ENCODE measurements at regions not wholly inside any gene's neighbourhood (a gene's known extent, or its start where the extent isn't known, plus 50 kb on each side); places are given as distances from the start of the nearest gene placed in this dataset.

- TF ChIP-seq CTCF (conservative IDR thresholded peaks at IDR 0.05; ENCODE audit: low read depth, low read length) (no peak), EZH2phosphoT487 (IDR thresholded peaks at IDR 0.05; ENCODE audit: borderline replicate concordance, low read length) (no peak)
These were observed 341.8 kb downstream of the PLPP3 start for GRCh38 chr1:56237491-56238064.
